Right lung (tissue), 2 donors: ENCODE measurements at regions not wholly inside any gene's neighbourhood (a gene's known extent, or its start where the extent isn't known, plus 50 kb on each side); places are given as distances from the start of the nearest gene placed in this dataset.
A peak's percentile ranks its signal among the peaks of the same experiment; 100 is the strongest.
"Not testable (repeated sequence)": the region's sequence is repeated elsewhere in the genome, so short reads cannot be mapped to it uniquely, and the experiment has no call there.

Experiments used
- DNase-seq, 2 donors: peaks; one replicate each; pipeline ENCODE4 v3.0.0-alpha.2; 2013

DNA sequence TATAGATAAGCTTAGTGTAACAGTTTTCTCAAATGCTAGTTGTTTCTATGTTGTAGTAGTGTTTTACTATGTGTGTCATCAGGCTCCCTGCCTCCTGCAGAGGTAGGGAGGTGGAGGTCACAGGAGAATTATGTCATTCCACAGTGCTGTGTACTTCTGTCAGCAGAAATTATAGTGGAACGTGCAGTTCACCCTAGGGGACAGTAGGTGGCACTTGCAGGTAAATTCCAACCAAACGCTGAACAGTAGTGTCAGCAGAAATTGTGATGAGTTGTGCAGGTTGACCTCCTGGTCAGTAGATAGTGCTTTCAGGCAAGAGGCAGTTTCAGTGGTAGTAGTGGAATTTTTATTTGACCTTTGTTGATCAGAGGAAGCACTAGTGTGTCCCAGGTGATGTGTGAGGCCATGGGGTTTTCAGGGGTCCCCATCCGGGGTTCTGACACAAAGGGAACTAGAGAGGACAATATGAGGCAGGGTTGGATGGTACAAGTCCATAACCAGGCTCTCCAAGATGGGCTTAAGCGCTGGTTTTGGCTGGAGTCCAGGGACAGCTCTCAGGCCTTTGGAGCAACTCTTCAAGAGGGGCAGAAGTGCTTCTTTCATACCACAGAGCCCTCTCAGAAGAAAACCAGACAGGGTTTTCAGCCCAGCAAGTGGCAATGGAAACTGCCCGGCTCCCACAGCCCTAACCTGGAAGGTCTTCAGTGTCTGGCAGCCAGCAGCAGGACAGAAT is 402.9 kb downstream of the CYLC2 start:
- DNase-seq, result peak; percentile 12 to 23

DNA sequence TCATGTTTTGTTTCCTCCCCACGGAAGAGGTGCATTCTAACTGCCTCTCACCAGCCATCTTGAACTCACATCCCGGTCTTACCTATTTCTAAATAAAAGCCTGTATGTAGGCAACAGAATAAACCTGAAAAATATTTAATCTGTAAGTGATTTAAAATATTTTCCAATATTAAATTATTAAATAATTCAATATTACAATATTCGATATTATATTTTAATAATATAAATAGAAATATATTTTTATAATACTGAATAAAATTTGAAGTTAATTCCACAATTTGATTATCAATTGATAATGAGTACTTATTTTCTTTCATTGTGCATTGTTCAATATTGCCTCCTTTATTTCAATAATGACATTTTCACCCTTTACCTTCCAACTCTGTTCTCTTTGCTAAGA is 404.4 kb downstream of the CYLC2 start:
- DNase-seq, result no peak

DNA sequence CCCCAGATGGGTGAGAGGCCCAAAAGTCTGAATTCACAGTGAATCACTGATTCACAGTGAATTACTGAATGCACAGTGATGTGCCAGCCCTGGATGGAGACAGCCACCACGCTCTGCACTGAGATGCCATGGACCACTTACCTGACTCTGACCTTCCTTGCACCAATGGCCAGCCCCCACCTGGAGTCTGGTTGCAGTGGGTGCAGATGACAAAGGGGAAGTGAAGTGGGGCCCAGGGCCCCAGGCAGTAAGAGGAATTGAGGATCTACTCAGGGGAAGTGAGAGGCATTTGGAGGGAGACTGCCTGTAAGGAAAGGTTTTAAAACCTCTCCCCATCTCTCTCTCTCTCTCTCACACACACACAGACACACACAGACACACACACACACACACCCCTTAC is 412.1 kb downstream of the CYLC2 start:
- DNase-seq, result no peak

DNA sequence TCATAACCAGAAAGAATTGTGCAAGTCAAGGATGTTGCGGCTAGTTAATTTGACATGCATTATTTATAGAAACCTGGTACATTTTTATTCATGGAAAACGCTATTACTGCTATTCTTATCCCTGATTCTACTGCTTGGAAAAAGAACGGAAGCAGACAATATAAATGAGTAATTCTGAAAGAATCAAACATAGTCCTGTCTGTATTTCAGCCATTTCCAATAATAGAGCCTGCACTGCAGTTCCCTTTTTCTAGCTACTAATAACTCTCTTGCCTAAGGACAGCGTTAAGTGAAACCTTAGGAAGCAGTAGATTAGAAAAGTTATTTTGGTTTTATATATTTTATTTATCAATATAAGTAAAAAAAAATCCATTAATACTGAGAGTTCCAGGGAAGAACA is 414.9 kb downstream of the CYLC2 start:
- DNase-seq, result no peak

DNA sequence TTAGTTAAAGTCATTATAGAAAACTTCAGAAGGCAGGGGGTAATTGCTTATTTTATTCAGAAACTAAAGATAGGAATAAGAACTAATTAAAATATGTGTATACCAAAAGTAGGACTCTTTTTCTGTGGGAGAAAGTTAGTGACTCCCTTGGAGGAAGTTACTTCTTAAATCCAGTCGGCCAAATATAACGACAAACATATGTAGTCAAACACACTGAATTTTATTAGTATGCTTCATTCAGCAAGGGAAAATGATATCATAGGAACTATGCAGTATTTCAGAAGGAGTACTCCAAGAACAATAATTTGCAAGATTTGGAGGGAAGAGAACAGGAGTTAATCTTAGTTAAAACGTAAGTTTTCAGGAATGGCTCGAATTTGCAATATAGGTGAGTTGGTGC is 432.6 kb downstream of the CYLC2 start:
- DNase-seq, result no peak

DNA sequence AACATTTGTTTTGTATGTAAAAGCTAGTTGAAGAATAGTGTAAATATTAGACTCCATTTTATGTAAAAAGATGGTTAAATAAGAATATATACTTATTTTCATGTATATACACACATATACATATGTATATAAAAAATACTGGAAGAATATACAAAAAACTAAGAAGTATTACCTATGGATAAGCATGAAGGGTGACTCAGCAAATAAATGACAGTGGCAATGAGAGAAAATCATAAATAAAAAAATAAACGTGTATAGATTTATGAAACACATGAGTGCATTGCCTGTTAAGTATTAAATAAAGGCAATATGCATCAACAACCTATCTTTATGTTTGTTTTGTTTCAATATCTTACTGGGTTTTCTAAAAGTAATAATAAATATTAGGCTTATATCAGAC is 435.3 kb downstream of the CYLC2 start:
- no peak for DNase-seq

DNA sequence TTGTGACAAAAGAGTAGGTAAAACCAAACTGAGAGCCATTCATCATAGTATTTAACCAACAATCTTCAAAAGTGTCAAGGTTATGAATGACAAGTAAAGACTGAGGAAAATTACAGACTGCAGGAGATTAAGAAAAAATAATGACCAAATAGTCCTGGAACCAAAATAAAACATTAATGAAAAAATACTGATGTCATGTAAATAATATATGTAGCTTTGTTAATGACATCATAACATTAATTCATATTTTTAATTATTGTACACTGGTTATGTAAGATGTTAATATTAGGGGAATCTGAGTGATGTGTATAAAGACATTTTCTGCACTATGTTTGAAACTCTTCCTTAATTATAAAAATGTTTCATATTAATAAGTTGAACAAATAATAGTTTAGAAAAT is 436.7 kb downstream of the CYLC2 start:
- DNase-seq, result no peak

DNA sequence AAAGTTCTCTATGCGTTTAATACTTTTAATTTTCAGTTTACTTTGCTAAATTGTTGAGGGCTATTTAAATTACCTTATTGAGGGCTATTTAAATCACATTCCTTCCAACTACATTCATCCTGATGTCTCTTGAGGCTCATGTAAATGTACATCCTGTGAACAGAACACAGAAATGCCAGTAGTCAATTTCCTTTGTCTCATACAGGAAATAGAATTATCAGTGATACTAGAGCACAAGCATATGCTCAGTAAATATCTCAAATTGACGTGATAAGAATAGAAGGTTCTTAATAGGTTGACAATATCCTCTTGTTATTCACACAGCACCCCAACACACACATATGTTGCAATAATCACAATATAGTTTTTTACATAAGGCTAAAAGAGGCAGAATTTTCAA is 449.0 kb downstream of the CYLC2 start:
- DNase-seq, result no peak

DNA sequence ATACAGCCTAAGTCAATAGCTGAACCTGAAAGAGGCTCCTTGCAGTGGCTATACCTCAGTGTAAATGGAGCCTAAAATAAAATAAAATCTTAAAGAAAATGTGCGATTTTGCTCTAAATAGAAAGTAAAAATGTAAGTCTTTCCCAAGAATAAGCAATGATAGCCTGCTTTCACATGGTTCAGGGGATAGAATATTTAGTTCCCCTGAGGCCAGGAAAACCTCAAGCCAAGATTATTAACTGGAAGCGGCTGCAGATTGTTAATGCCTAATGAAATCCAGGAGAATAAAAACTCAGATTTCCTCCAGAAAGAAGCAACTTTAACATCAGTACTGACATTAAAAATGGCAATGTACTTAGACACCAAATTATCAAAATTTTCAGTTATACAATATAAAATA is 463.7 kb downstream of the CYLC2 start:
- no peak for DNase-seq

DNA sequence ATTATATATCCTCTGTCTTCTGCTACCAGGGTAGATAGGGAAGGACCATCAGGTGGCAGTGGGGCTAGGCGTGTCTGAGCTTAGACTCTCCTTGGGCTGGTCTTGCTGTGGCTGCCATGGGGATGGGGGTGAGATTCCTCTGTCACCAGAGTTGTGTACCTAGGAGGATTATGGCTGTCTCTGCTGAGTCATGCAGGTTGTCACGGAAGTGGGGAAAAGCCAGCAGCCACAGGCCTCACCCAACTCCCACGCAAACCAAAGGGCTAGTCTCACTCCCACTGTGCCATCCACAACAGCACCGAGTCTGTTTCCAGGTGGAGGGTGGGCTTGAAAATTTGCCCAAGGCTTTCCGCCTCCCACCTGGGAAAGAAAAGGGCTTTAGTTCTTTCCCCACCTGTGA is 476.1 kb downstream of the CYLC2 start:
- no peak for DNase-seq

DNA sequence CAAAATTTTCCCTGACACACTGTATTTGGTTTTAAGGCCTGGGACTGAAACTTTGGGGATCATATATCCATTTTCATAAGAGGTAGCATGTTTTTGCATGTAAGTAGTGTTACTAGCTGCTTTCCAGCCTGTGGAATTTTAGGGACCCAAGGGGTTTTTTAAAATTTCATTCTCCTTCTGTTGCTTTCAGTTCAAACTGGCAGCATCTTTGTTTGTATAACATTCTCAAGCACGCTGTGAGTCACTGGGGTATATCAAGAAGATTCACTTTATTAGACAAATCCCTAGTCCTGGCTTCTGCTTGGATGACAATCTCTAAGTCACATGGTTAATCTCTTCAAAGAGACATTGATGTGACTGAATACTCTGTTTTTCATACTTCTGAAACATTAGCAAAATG is 479.0 kb downstream of the CYLC2 start:
- no peak for DNase-seq

DNA sequence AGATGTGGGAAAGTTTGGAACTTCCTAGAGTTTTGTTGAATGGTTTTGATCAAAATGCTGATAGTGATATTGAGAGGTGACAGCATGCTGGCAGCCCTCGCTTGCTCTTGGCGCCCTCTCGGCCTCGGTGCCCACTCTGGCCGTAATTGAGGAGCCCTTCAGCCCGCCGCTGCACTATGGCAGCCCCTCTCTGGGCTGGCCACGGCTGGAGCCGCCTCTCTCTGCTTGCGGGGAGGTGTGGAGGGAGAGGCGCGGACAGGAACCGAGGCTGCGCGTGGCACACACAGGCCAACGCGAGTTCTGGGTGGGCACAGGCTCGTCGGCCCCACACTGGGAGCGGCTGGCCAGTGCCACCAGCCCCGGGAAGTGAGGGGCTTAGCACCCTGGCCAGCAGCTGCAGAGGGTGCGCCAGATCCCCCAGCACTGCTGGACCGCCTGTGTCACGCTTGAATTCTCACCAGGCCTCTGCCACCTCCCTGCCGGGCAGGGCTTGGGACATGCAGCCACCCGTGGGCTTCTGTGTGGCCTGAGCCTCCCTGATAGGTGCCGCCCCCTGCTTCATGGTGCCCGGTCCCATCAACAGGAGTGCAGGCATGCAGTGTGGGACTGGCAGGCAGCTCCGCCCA is 488.5 kb downstream of the CYLC2 start:
- no peak for DNase-seq

DNA sequence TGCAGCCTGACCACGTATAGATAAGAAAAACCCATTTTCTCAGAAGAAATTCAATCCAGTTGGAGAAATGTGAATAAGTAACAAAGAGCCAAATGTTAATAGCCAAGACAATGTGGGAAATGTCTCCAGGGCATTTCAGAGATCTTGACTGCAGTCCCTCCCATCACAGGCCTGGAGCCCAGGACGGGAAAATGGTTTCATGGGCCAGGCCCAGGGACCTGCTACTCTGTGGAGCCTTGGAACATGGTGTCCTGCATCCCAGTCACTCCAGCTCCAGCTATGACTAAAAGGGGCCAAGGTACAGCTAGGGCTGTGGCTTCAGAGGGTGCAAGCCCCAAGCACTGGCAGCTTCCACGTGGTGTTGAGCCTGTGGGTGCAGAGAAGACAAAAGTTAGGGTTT is 490.0 kb downstream of the CYLC2 start:
- no peak for DNase-seq

DNA sequence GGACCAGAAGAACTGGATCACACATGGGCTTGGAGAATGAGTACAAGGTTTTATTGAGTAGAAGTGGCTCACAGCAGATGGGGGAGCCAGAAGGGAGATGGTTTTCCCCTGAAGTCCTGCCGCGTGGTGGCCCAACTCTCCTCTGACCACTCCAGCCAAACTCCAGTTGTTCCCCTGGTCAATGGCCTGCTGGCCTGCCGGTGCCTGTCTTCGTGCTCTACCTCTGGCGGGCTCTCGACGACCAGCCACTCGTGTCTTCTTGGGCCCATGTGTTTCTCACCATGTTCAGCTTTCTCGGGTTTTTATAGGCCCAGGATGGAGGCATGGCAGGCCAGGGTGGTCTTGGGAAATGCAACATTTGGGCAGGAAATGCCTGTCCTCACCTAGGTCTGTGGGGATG is 519.6 kb downstream of the CYLC2 start:
- DNase-seq, result no peak

DNA sequence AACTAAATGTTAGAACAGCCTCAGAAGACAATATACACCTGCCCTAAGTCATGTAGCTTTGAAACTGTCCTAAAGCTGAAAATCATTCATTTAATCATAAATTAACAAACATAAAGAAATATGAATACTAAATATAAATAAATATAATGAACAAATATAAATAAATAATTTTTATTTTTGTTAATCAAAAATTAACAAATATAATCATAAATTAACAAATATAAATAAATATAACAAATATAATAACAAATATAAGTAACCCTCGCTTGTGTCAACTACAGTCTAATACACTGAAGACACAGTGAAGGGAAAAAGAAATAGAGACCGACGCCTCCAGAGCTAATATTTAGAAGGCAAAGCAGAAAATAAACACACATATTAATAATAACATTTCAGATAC is 527.3 kb downstream of the CYLC2 start:
- no peak for DNase-seq

DNA sequence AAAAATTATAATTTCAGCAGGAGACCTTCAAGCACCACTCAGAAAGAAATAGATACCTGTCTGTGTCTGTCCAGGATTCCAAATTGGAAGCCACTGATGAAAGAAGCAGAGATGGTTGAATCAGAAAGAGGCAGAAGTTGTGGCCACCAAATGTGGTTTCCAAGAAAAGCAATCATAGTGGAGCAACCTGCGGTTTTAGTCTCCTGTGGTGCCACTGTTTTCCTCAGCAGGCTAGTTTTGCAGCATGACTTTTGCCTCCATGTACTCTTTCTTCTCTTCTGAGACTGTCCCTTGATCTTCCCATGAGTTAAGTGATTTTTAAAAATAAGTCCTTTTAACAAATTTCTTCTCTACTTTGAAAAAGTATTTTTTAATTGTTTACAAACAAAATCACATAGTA is 535.8 kb downstream of the CYLC2 start:
- DNase-seq, result no peak

DNA sequence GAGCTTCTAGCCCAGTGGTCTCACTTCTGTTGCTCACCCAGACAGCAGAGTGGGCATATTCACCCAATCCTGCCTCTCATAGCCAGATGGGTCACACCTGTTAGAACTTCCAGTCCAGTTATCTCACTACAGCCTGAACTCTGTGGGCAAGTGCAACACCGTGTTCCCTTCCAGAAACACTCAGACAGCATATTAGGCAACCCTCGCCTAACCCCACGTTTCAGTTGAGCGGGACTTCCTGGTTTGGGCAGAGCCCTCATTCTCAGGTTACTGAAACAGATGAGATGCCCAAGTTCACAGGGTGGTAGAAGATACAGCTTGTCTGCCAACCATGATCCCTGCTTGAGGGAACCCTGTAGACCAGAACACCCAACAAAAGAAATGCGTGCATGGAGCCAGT is 538.2 kb downstream of the CYLC2 start:
- no peak for DNase-seq

DNA sequence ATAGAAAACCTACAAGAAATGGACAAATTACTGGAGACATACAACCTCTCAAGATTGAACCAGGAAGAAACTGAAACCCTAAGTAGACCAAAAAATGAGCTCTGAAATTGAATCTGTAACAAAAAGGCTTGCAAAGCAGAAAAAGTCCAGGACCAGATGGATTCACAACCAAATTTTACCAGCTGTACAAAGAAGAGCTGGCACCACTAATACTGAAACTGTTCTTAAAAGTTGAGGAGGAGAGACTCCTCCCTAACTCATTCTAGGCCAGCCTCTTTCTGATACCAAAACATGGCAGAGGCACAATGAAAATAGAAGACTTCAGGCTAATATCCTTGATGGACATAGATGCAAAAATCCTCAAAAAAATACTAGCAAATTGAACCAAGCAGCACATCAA is 542.3 kb downstream of the CYLC2 start:
- no peak for DNase-seq

DNA sequence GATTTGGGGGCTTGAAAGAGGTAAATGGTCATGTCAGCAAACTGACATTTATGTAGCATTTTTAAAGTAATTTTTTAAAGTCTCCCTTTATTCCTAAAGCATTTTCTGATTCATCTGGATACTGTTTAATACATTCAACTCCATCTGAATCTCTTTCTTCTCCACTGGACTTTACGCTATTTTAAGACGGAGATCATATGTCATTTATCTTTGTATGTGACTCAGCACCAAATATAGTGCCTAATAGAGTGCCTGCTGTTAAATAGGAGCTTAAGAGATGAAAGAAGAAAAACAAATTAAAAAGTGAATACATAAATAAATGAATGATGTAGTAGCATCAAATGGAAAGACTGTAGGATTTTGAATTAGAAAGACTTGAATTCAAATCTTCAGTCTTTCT is 548.8 kb upstream of the SMC2 start:
- no peak for DNase-seq

DNA sequence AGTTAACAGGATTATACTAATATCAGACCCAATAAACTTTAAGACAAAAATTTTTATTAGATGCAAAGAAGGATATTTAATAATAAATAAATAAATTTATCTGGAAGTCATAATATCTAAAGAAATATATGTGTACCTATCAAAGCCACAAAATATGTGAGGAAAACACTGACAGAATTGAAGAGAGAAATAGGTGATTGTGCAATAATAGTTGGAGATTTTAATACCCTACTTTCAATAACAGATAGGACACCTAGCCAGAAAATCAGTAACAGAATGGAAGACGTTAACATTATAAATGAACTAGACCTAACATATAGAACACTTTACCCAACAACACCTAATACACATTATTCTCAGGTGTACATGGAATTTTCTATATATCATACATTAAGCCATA is 541.4 kb upstream of the SMC2 start:
- no peak for DNase-seq

DNA sequence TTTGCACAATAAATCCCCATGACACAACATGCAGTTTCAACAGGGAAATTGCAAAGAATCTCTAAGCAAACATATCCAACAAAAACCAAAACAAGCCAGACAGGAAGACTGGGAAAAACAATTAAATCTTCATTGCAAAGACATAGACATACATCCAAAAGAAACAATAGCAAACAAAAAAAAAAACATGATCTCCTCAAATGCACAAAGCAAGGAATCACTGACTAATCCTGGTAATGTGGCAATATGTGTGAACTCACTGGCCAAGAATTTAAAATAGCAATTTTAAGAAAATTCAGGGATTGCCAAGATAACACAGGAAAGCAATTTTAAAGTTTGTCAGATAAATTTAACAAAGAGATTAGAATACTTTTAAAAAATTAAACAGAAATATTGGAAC is 520.1 kb upstream of the SMC2 start:
- DNase-seq, result no peak

DNA sequence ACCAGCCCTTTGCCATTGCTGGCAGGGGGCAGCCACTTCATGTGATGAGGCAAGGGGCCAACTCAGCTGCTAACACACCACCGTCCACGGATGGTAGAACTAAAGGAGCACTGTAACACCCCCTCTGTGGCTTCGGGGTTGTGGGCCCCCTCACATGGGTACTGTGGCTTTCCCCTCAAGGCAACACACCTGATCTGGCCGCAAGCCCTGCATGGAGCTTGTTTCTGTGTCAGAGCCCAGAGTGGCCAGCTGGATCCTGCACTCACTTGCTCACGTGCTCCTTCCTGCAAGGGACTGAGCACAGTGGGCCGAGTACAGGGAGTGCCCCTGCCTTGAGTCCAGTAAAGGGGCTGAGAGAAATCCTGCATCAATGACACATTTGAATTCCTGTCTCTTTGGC is 507.4 kb upstream of the SMC2 start:
- no peak for DNase-seq

DNA sequence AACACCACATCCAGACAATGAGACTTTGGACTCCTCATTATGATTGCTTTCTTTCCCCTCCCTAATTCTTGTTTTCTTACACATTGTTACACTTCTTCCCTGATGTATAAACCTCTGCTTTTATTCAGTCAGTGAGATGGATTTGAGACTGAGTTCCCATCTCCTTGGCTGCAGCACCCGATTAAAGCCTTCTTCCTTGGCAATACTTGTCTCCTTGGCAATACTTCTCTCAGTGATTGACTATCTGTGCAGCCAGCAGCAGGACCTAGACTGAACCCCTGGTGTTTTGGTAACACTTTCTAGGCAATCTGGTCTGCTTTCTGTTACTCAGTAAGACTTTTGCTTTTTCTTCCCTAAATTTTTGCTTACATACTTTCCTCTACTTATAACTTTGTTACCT is 492.8 kb upstream of the SMC2 start:
- DNase-seq, result no peak

DNA sequence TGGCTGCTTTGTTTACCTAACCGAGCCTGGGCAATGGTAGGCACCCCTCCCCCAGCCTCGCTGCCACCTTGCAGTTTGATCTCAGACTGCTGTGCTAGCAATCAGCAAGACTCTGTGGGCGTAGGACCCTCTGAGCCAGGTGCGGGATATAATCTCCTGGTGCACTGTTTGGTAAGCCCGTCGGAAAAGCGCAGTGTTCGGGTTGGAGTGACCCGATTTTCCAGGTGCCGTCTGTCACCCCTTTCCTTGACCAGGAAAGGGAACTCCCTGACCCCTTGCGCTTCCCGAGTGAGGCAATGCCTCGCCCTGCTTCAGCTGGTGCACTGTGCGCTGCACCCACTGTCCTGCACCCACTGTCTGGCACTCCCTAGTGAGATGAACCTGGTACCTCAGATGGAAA is 482.2 kb upstream of the SMC2 start:
- not testable (repeated sequence) for DNase-seq
